Lower lobe of right lung (tissue), 2 donors: ENCODE measurements at regions not wholly inside any gene's neighbourhood (a gene's known extent, or its start where the extent isn't known, plus 50 kb on each side); places are given as distances from the start of the nearest gene placed in this dataset.

Experiments
- ATAC-seq, 2 donors: fragments of 200-7000 bp; cut with Tn5 transposase; one replicate each; pipeline ENCODE4 v1.9.1; 2020 to 2022; ENCODE audit warnings: mild to moderate bottlenecking in 2 of 2, moderate library complexity in 2 of 2
- DNase-seq: peaks from one replicate; pipeline ENCODE4 v3.0.0-alpha.2; 2020
- H3K27ac ChIP-seq: fragments of 200-600 bp; one replicate; pipeline ENCODE4 v1.8.0; 2022
- H3K27me3 ChIP-seq: fragments of 200-600 bp; one replicate; pipeline ENCODE4 v1.8.0; 2022; ENCODE audit warnings: low read depth
- H3K36me3 ChIP-seq: fragments of 200-600 bp; one replicate; pipeline ENCODE4 v1.8.0; 2022; ENCODE audit warnings: mild to moderate bottlenecking
- H3K4me1 ChIP-seq: fragments of 200-600 bp; one replicate; pipeline ENCODE4 v1.8.0; 2022
- H3K4me3 ChIP-seq: fragments of 200-600 bp; one replicate; pipeline ENCODE4 v1.8.0; 2022; ENCODE audit warnings: mild to moderate bottlenecking
- H3K9me3 ChIP-seq: fragments of 200-600 bp; one replicate; pipeline ENCODE4 v1.8.0; 2022
- CTCF ChIP-seq: fragments of 200-600 bp; IDR thresholded peaks from one replicate; pipeline ENCODE4 v1.8.0; 2022; ENCODE audit warnings: antibody characterized with exemption, mild to moderate bottlenecking
- intact Hi-C: fragments of 100-400 bp; cut with DNase I; formaldehyde crosslinking; loops from one replicate; pipeline ENCODE4 v1.11.0; 2022
- donor health status: DM: no; HTN: yes; CAD: no; lungs with severe emphysema.

GRCh38 chr10:109475711-109476421, 447.4 kb downstream of the XPNPEP1 start:
- Histone ChIP-seq H3K36me3 (no peaks in the 10 kb centered on the region), H3K4me1 (no peaks in the 10 kb centered on the region), H3K4me3 (no peak overlapping the region), H3K9me3 (no peaks in the 10 kb centered on the region), H3K27me3 (no peaks in the 10 kb centered on the region), H3K27ac (no peak overlapping the region)
- DNase-seq (no peak), ATAC-seq (no peak)
- no peak for TF ChIP-seq CTCF
- intact Hi-C loops: no loop called here

- no peak overlapping the region for H3K27ac ChIP-seq
- no peak for TF ChIP-seq CTCF
- intact Hi-C loops: no loop called here
Observed at GRCh38 chr10:109474812-109475211, 448.5 kb downstream of the XPNPEP1 start.

GRCh38 chr10:109474261-109474660, 449.1 kb downstream of the XPNPEP1 start:
- no peak overlapping the region for H3K27ac ChIP-seq
- H3K9me3 ChIP-seq: no peaks in the 10 kb centered on the region
- no peak overlapping the region for H3K4me3 ChIP-seq
- ATAC-seq (no peak), DNase-seq (no peak)
- intact Hi-C loops: no loop called here
- H3K4me1 ChIP-seq: no peaks in the 10 kb centered on the region
- TF ChIP-seq CTCF: no peak
- H3K27me3 ChIP-seq: no peaks in the 10 kb centered on the region
- no peaks in the 10 kb centered on the region for H3K36me3 ChIP-seq

More at GRCh38 chr10:109474812-109475211, 448.5 kb downstream of the XPNPEP1 start:
- no peak for DNase-seq
- H3K9me3 ChIP-seq: no peaks in the 10 kb centered on the region
- no peak overlapping the region for H3K4me3 ChIP-seq
- H3K4me1 ChIP-seq: no peaks in the 10 kb centered on the region
- ATAC-seq: no peak
- no peaks in the 10 kb centered on the region for H3K27me3 ChIP-seq
- H3K36me3 ChIP-seq: no peaks in the 10 kb centered on the region

GRCh38 chr10:109467551-109467950, 455.8 kb downstream of the XPNPEP1 start:
- H3K27me3 ChIP-seq: no peaks in the 10 kb centered on the region
- no peak for TF ChIP-seq CTCF
- ATAC-seq (no peak), DNase-seq (no peak)
- no peaks in the 10 kb centered on the region for H3K9me3 ChIP-seq
- intact Hi-C loops: no loop called here
- H3K36me3 ChIP-seq: no peaks in the 10 kb centered on the region
- H3K4me1 ChIP-seq: no peaks in the 10 kb centered on the region
- H3K4me3 ChIP-seq: no peak overlapping the region
- H3K27ac ChIP-seq: no peak overlapping the region

GRCh38 chr10:109464949-109465348, 458.4 kb downstream of the XPNPEP1 start:
- Histone ChIP-seq H3K4me3 (no peak overlapping the region), H3K36me3 (no peaks in the 10 kb centered on the region), H3K9me3 (no peaks in the 10 kb centered on the region), H3K27ac (no peak overlapping the region), H3K4me1 (no peaks in the 10 kb centered on the region), H3K27me3 (no peaks in the 10 kb centered on the region)
- ATAC-seq (no peak), DNase-seq (no peak)
- no peak for TF ChIP-seq CTCF
- intact Hi-C loops: no loop called here
